K562 (cell line): ENCODE measurements at regions not wholly inside any gene's neighbourhood (a gene's known extent, or its start where the extent isn't known, plus 50 kb on each side); places are given as distances from the start of the nearest gene placed in this dataset.
A peak's percentile ranks its signal among the peaks of the same experiment; 100 is the strongest.

Experiments
- ATAC-seq: fragments of 200-7000 bp; cut with Tn5 transposase; 3 replicates; pipeline ENCODE4 v1.9.1; 2020; ENCODE audit warnings: moderate library complexity
- BruUV-seq: library from RNA; stranded (reverse); fragments of 400-500 nt; replicated peaks from 2 replicates; lab custom pipeline; 2021; lab: Mats Ljungman, UMichigan
- CTCF ChIA-PET: fragments of 300-600 bp; formaldehyde crosslinking; extraction: SDS; loops from one replicate; lab custom pipeline; 2021; ENCODE audit warnings: low intra/inter-chr PET ratio; lab: Yijun Ruan, JAX
- POLR2A ChIA-PET: fragments of 300-600, 350-650 bp; sonication (Branson Sonifier 250); formaldehyde crosslinking; extraction: SDS; loops from one replicate; lab custom pipeline; 2021; ENCODE audit warnings: antibody characterized with exemption, inconsistent platforms; lab: Yijun Ruan, JAX
- DNase-seq, 4 experiments: peaks; one replicate each; pipeline versions ENCODE4 v3.0.0 to v3.0.0-alpha.2; 2011 to 2018; ENCODE audit warnings: low spot score in 3 of 4, mixed read lengths in 3 of 4; ENCODE audit errors: extremely low read depth in 1 of 4
- FAIRE-seq: peaks from 2 replicates; lab custom pipeline; 2011; peaks lifted over from hg19 to GRCh38; lab: Jason Lieb, UNC
- H2AFZ ChIP-seq: 2 replicates; pipeline ENCODE4 v1.6.0; 2011; ENCODE audit warnings: low read depth, low read length, control low read depth, inconsistent platforms
- H3K27ac ChIP-seq: fragments of 200-600 bp; 3 replicates; pipeline ENCODE4 v1.8.0; 2011; ENCODE audit warnings: low read depth, mild to moderate bottlenecking, control low read depth, inconsistent platforms, low read length, moderate library complexity, mixed read lengths; ENCODE audit errors: extremely low read depth
- H3K27me3 ChIP-seq, 2 experiments: fragments of 300-600 bp in 1 of 2; 2 replicates in 1 of 2; 3 replicates in 1 of 2; pipeline versions ENCODE4 v1.6.0 to v1.8.0; 2011; ENCODE audit warnings: inconsistent platforms in 2 of 2, low read length in 2 of 2, mild to moderate bottlenecking in 1 of 2, mixed read lengths in 1 of 2, moderate library complexity in 1 of 2; ENCODE audit not compliant: control insufficient read depth in 2 of 2, insufficient read depth in 2 of 2
- H3K36me3 ChIP-seq: fragments of 300-600 bp; 3 replicates; pipeline ENCODE4 v1.8.0; 2011; ENCODE audit warnings: mild to moderate bottlenecking, low read length, inconsistent platforms; ENCODE audit not compliant: control insufficient read depth, insufficient read depth
- H3K4me1 ChIP-seq, 2 experiments: fragments of 200-600 bp in 1 of 2; replicated peaks in 1 of 2; 2 replicates in 1 of 2; 3 replicates in 1 of 2; pipeline versions ENCODE4 v1.5.1 to v1.8.0; 2011; ENCODE audit warnings: inconsistent platforms in 2 of 2, low read length in 2 of 2, mild to moderate bottlenecking in 1 of 2, mixed read lengths in 1 of 2, moderate library complexity in 1 of 2; ENCODE audit not compliant: control insufficient read depth in 2 of 2, insufficient read depth in 2 of 2
- H3K4me2 ChIP-seq: 2 replicates; pipeline ENCODE4 v1.6.1; 2011; ENCODE audit warnings: low read length, control low read depth, inconsistent platforms, mixed read lengths; ENCODE audit not compliant: insufficient read depth
- H3K4me3 ChIP-seq: fragments of 200-600 bp; sonication (generic), shearing (Covaris generic); 2 replicates; pipeline ENCODE4 v1.5.1; 2016; ENCODE audit warnings: control low read depth, inconsistent platforms
- H3K79me2 ChIP-seq: fragments of 200-600 bp; 3 replicates; pipeline ENCODE4 v1.8.0; 2011; ENCODE audit warnings: low read length, inconsistent platforms; ENCODE audit not compliant: control insufficient read depth, insufficient read depth
- H3K9ac ChIP-seq, 2 experiments: 2 replicates each; pipeline versions ENCODE4 v1.6.0 to v1.6.1; 2011; ENCODE audit warnings: low read depth in 2 of 2, low read length in 2 of 2, control low read depth in 1 of 2, inconsistent platforms in 1 of 2, mild to moderate bottlenecking in 1 of 2, mixed read lengths in 1 of 2; ENCODE audit not compliant: insufficient read depth in 1 of 2
- H3K9me1 ChIP-seq: one replicate; pipeline ENCODE4 v1.6.0; 2011; ENCODE audit warnings: inconsistent platforms, mild to moderate bottlenecking, low read length, moderate library complexity; ENCODE audit not compliant: control insufficient read depth, insufficient read depth
- H3K9me3 ChIP-seq: replicated peaks from 2 replicates; pipeline ENCODE4 v1.5.1; 2011; ENCODE audit warnings: low read depth, low read length, inconsistent platforms; ENCODE audit not compliant: control insufficient read depth, insufficient read depth
- H4K20me1 ChIP-seq: replicated peaks from 2 replicates; pipeline ENCODE4 v1.6.1; 2011; ENCODE audit warnings: low read length, inconsistent platforms, mixed read lengths; ENCODE audit not compliant: control insufficient read depth, insufficient read depth
- LEF1 ChIP-seq: fragments of 450-650 bp; IDR thresholded peaks from 2 replicates; pipeline ENCODE4 v1.6.1; 2016; ENCODE audit warnings: mild to moderate bottlenecking
- PHF21A ChIP-seq: fragments of 450-650 bp; IDR thresholded peaks from 2 replicates; pipeline ENCODE4 v1.6.1; 2017; ENCODE audit warnings: low read depth, borderline replicate concordance
- ZBTB11 ChIP-seq, 3 experiments: fragments of 200-800 bp in 1 of 3; fragments of 250-450 bp in 1 of 3; fragments of 450-650 bp in 1 of 3; sonication (Bioruptor Pico) in 1 of 3; sonication (Bioruptor generic) in 1 of 3; formaldehyde crosslinking in 1 of 3; IDR thresholded peaks; 2 replicates each; pipeline versions ENCODE4 v1.6.1 to v1.8.0; 2016 to 2022; ENCODE audit warnings: mild to moderate bottlenecking in 2 of 3, missing genetic modification characterization in 2 of 3, missing compliant biosample characterization in 1 of 3, moderate library complexity in 1 of 3
- WGBS: fragments of 100-300 bp; shearing (Covaris generic); methylation state at CpG from one replicate; pipeline ENCODE4 v1.1.6; 2016; ENCODE audit warnings: low coverage, mixed read lengths; ENCODE audit not compliant: insufficient coverage; ENCODE audit errors: missing lambda C conversion rate; 5-methylcytosine and 5-hydroxymethylcytosine counted together
- in situ Hi-C: fragments of 300-500 bp; cut with MboI; formaldehyde crosslinking; loops from 4 replicates; pipeline ENCODE4 v1.15.0; 2018; ENCODE audit warnings: inconsistent platforms, mixed read lengths
- intact Hi-C: fragments of 100-400 bp; cut with micrococcal nuclease; formaldehyde crosslinking; loops from 2 replicates; pipeline ENCODE4 v1.14.2; 2022

GRCh38 chr20:54321352-54322087, 113.6 kb downstream of the PFDN4 start:
- in situ Hi-C loops, result no loop called here
- ATAC-seq, result no peak
- H3K4me2 ChIP-seq, result no peak overlapping the region
- H3K9me3 ChIP-seq, result no peaks in the 10 kb centered on the region
- H3K9me1 ChIP-seq, result no peaks in the 10 kb centered on the region
- WGBS, result 3% methylated on average over 3 of the region's 3 CpGs
- intact Hi-C loops, result no loop called here
- ChIA-PET CTCF (no interaction called here), POLR2A (interaction anchor here (0.6 kb wide), 1 partner anchor 36 kb away, joined by 4 read pairs; no protein-coding TSS in a partner anchor)
- no peak overlapping the region for H3K4me3 ChIP-seq
- H4K20me1 ChIP-seq, result no peaks in the 10 kb centered on the region
- TF ChIP-seq LEF1 (no peak), PHF21A (no peak), ZBTB11 (CRISPR knock-in tag; IDR thresholded peaks at IDR 0.05) (peak in 1 of 3 experiments; percentile 69; a peak in 2 of 6 replicates)
- no peaks in the 10 kb centered on the region for H3K79me2 ChIP-seq
- no peak overlapping the region for H3K9ac ChIP-seq
- no peaks in the 10 kb centered on the region for H3K4me1 ChIP-seq
- no peaks in the 10 kb centered on the region for H3K36me3 ChIP-seq
- DNase-seq, result no peak
- no TSS peak for BruUV-seq
- no peak overlapping the region for H3K27ac ChIP-seq
- H3K27me3 ChIP-seq, result no peaks in the 10 kb centered on the region
- FAIRE-seq, result no peak
- H2AFZ ChIP-seq, result no peak overlapping the region
